Embryonic facial prominence (tissue), 1 donor: ENCODE measurements at regions not wholly inside any gene's neighbourhood (a gene's known extent, or its start where the extent isn't known, plus 50 kb on each side); places are given as distances from the start of the nearest gene placed in this dataset.

Source experiments
- DNase-seq: peaks from one replicate; pipeline ENCODE4 v3.0.0-alpha.2; 2016; ENCODE audit errors: extremely low spot score

GRCh38 chr11:119520966-119521365 lies 98.0 kb upstream of the THY1 start:
- DNase-seq: no peak

- DNase-seq: no peak
These were observed 97.4 kb upstream of the THY1 start for GRCh38 chr11:119520400-119520799.

GRCh38 chr11:119519796-119520195 lies 96.8 kb upstream of the THY1 start:
- DNase-seq: no peak

GRCh38 chr11:119518746-119519730 lies 96.1 kb upstream of the THY1 start:
- no peak for DNase-seq

GRCh38 chr11:119515771-119516400 lies 92.9 kb upstream of the THY1 start:
- no peak for DNase-seq

GRCh38 chr11:119513806-119514170 lies 90.8 kb upstream of the THY1 start:
- no peak for DNase-seq

GRCh38 chr11:119513131-119513805 lies 90.3 kb upstream of the THY1 start:
- no peak for DNase-seq

- DNase-seq: no peak
These were observed 89.4 kb upstream of the THY1 start for GRCh38 chr11:119512369-119512768.

- no peak for DNase-seq
These were observed 88.8 kb upstream of the THY1 start for GRCh38 chr11:119511614-119512306.

GRCh38 chr11:119509969-119510401 lies 87.0 kb upstream of the THY1 start:
- no peak for DNase-seq

- no peak for DNase-seq
These were observed 86.4 kb upstream of the THY1 start for GRCh38 chr11:119509282-119509841.

GRCh38 chr11:119506436-119506835 lies 83.5 kb upstream of the THY1 start:
- no peak for DNase-seq

GRCh38 chr11:119505861-119506260 lies 82.9 kb upstream of the THY1 start:
- no peak for DNase-seq

- no peak for DNase-seq
These were observed 82.1 kb upstream of the THY1 start for GRCh38 chr11:119505071-119505470.

GRCh38 chr11:119504371-119504770 lies 81.4 kb upstream of the THY1 start:
- no peak for DNase-seq

- DNase-seq: no peak
These were observed 78.9 kb upstream of the THY1 start for GRCh38 chr11:119501777-119502405.

- no peak for DNase-seq
These were observed 74.7 kb upstream of the THY1 start for GRCh38 chr11:119497717-119498116.

- no peak for DNase-seq
These were observed 74.0 kb upstream of the THY1 start for GRCh38 chr11:119496997-119497396.

- no peak for DNase-seq
These were observed 73.5 kb upstream of the THY1 start for GRCh38 chr11:119496469-119496868.

GRCh38 chr11:119493712-119494111 lies 70.7 kb upstream of the THY1 start:
- no peak for DNase-seq
